C4-2B (cell line): ENCODE measurements at regions not wholly inside any gene's neighbourhood (a gene's known extent, or its start where the extent isn't known, plus 50 kb on each side); places are given as distances from the start of the nearest gene placed in this dataset.

ENCODE experiments used
- H3K27ac ChIP-seq: fragments of 450-650 bp; 2 replicates; pipeline ENCODE4 v1.5.1; 2017
- CTCF ChIP-seq: fragments of 450-650 bp; conservative IDR thresholded peaks from 2 replicates; pipeline ENCODE4 v1.5.1; 2017; ENCODE audit warnings: mild to moderate bottlenecking
- ZFX ChIP-seq: fragments of 450-650 bp; IDR thresholded peaks from 2 replicates; pipeline ENCODE4 v1.6.1; 2017

GRCh38 chr4:185995665-185996064 is 73.3 kb upstream of the TLR3 start:
- no peak overlapping the region for H3K27ac ChIP-seq
- TF ChIP-seq CTCF, result no peak
- TF ChIP-seq ZFX, result no peak

GRCh38 chr4:185997296-185997695 is 71.7 kb upstream of the TLR3 start:
- H3K27ac ChIP-seq, result peak overlapping the region; percentile 12; the same call in 1 of the 2 replicates
- no peak for TF ChIP-seq ZFX
- no peak for TF ChIP-seq CTCF

- TF ChIP-seq ZFX (0 out of 2 replicates have a peak, but pooled peaks have one; percentile 17), CTCF (no peak)
These were observed 70.2 kb upstream of the TLR3 start for GRCh38 chr4:185998791-185999190.

GRCh38 chr4:185999207-185999606 is 69.7 kb upstream of the TLR3 start:
- no peak overlapping the region; the same call in 1 of the 2 replicates for H3K27ac ChIP-seq
- TF ChIP-seq CTCF (no peak), ZFX (no peak)

More at GRCh38 chr4:185998791-185999190, 70.2 kb upstream of the TLR3 start:
- H3K27ac ChIP-seq, result no peak overlapping the region; the same call in 1 of the 2 replicates

GRCh38 chr4:186002853-186003252 is 66.1 kb upstream of the TLR3 start:
- no peak overlapping the region for H3K27ac ChIP-seq
- no peak for TF ChIP-seq ZFX
- TF ChIP-seq CTCF, result no peak

- TF ChIP-seq CTCF (no peak), ZFX (no peak)
- H3K27ac ChIP-seq, result no peak overlapping the region
These were observed 65.2 kb upstream of the TLR3 start for GRCh38 chr4:186003746-186004145.

GRCh38 chr4:186008057-186008456 is 60.9 kb upstream of the TLR3 start:
- no peak overlapping the region for H3K27ac ChIP-seq
- TF ChIP-seq CTCF, result no peak
- TF ChIP-seq ZFX, result no peak
